IPS-11a (cell line): ENCODE measurements at regions not wholly inside any gene's neighbourhood (a gene's known extent, or its start where the extent isn't known, plus 50 kb on each side); places are given as distances from the start of the nearest gene placed in this dataset.

ENCODE experiments used
- H3K4me3 ChIP-seq: one replicate; pipeline ENCODE4 v1.5.1; 2013; ENCODE audit warnings: low read depth, low read length, control low read depth

- no peak overlapping the region for H3K4me3 ChIP-seq
Observed at GRCh38 chr4:83866834-83867621, 331.1 kb downstream of the GPAT3 start.

- H3K4me3 ChIP-seq, result no peak overlapping the region
Observed at GRCh38 chr4:83865417-83866150, 329.7 kb downstream of the GPAT3 start.

- no peak overlapping the region for H3K4me3 ChIP-seq
Observed at GRCh38 chr4:83864097-83864817, 328.3 kb downstream of the GPAT3 start.

GRCh38 chr4:83862471-83862870 lies 326.6 kb downstream of the GPAT3 start:
- no peak overlapping the region for H3K4me3 ChIP-seq

- no peak overlapping the region for H3K4me3 ChIP-seq
Observed at GRCh38 chr4:83860200-83860599, 324.3 kb downstream of the GPAT3 start.

- H3K4me3 ChIP-seq, result no peak overlapping the region
Observed at GRCh38 chr4:83858131-83858530, 322.2 kb downstream of the GPAT3 start.

GRCh38 chr4:83855044-83855443 lies 319.1 kb downstream of the GPAT3 start:
- H3K4me3 ChIP-seq, result no peak overlapping the region

GRCh38 chr4:83852085-83852451 lies 316.2 kb downstream of the GPAT3 start:
- H3K4me3 ChIP-seq, result no peak overlapping the region

GRCh38 chr4:83851261-83852084 lies 315.6 kb downstream of the GPAT3 start:
- H3K4me3 ChIP-seq, result no peak overlapping the region

- H3K4me3 ChIP-seq, result no peak overlapping the region
Observed at GRCh38 chr4:83850435-83850834, 314.5 kb downstream of the GPAT3 start.

- H3K4me3 ChIP-seq, result no peak overlapping the region
Observed at GRCh38 chr4:83846193-83846830, 310.4 kb downstream of the GPAT3 start.

GRCh38 chr4:83839615-83840014 lies 303.7 kb downstream of the GPAT3 start:
- H3K4me3 ChIP-seq, result no peak overlapping the region

- H3K4me3 ChIP-seq, result no peak overlapping the region
Observed at GRCh38 chr4:83837614-83838308, 301.9 kb downstream of the GPAT3 start.

GRCh38 chr4:83833920-83834319 lies 298.0 kb downstream of the GPAT3 start:
- no peak overlapping the region for H3K4me3 ChIP-seq

GRCh38 chr4:83832110-83832825 lies 296.4 kb downstream of the GPAT3 start:
- H3K4me3 ChIP-seq, result no peak overlapping the region

GRCh38 chr4:83831588-83831987 lies 295.7 kb downstream of the GPAT3 start:
- no peak overlapping the region for H3K4me3 ChIP-seq

- no peak overlapping the region for H3K4me3 ChIP-seq
Observed at GRCh38 chr4:83830138-83830888, 294.4 kb downstream of the GPAT3 start.

GRCh38 chr4:83828601-83829000 lies 292.7 kb downstream of the GPAT3 start:
- no peak overlapping the region for H3K4me3 ChIP-seq
